ENCODE measurements at regions not wholly inside any gene's neighbourhood (a gene's known extent, or its start where the extent isn't known, plus 50 kb on each side); places are given as distances from the start of the nearest gene placed in this dataset.

DNA sequence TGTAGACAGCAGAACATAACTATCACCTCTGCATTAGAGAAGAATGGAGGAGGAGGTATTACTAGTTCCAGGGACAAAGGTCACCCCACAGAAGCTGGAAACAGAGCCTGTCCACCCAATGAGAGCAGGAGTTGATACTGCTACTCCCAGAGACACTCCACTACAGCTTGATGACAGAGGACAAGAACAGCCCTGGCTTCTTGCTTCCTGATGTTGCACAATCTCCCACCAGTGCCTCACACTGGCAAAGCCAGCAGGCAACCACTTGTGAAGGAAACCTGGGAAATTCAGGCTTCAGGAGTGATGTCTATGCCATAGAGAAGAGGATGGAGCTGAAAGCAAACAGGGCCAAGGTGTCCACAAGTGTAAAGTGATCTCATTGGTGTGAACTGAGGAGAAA lies 78.0 kb upstream of the POU1F1 start:
- BruUV-seq (replicated peaks), result no TSS peak
- Histone ChIP-seq H3K4me3 (ENCODE audit: low read depth, low read length, poor library complexity, severe bottlenecking) (no peak overlapping the region), H3K36me3 (ENCODE audit: insufficient read depth, low read length, poor library complexity, severe bottlenecking) (no peaks in the 10 kb centered on the region), H3K4me1 (ENCODE audit: insufficient read depth, low read length, poor library complexity, severe bottlenecking) (peaks cover 14% of the 10 kb centered on the region), H3K27me3 (replicated peaks; ENCODE audit: insufficient read depth, low read depth, low read length, poor library complexity) (no peaks in the 10 kb centered on the region), H3K9me3 (ENCODE audit: low read depth, low read length, poor library complexity, severe bottlenecking) (no peaks in the 10 kb centered on the region), H3K27ac (ENCODE audit: low read depth, low read length, poor library complexity, severe bottlenecking) (no peak overlapping the region)
- ChIA-PET POLR2A (ENCODE audit: low non-redundant PET) (no interaction called here), CTCF (no interaction called here)
- no peak for TF ChIP-seq EZH2 (IDR thresholded peaks at IDR 0.05; ENCODE audit: borderline replicate concordance, low read depth, low read length, poor library complexity, severe bottlenecking)
- TF ChIP-seq, protein P1, sequence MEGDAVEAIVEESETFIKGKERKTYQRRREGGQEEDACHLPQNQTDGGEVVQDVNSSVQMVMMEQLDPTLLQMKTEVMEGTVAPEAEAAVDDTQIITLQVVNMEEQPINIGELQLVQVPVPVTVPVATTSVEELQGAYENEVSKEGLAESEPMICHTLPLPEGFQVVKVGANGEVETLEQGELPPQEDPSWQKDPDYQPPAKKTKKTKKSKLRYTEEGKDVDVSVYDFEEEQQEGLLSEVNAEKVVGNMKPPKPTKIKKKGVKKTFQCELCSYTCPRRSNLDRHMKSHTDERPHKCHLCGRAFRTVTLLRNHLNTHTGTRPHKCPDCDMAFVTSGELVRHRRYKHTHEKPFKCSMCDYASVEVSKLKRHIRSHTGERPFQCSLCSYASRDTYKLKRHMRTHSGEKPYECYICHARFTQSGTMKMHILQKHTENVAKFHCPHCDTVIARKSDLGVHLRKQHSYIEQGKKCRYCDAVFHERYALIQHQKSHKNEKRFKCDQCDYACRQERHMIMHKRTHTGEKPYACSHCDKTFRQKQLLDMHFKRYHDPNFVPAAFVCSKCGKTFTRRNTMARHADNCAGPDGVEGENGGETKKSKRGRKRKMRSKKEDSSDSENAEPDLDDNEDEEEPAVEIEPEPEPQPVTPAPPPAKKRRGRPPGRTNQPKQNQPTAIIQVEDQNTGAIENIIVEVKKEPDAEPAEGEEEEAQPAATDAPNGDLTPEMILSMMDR (conservative IDR thresholded peaks at IDR 0.05; ENCODE audit: low read depth, low read length), result no peak
- no peak for DNase-seq (ENCODE audit: low spot score)
- intact Hi-C loops (cut with micrococcal nuclease; ENCODE audit: unreplicated experiment), result loop anchor here (5.0 to 10.0 kb wide), 2 partner anchors 193 to 440 kb away; partner anchors contain the start of gene HTR1F

DNA sequence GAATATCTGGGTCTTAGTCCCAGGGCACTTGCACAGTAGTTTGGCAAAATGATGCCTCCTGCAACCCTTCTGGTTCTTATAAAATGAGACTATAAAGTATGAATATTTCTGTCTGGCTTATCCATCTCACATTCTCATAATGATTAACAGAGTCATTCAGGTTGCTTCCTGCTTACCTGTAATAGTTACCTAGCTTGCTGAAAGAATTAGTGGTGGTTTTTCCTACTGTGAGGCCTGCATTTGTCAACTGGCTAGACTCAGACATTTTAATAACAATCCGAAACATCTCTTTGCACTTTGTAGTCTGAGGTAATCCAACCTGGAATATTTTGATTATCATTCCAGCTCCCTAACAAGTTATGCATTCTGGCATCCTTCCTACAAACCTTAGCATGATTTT lies 75.6 kb upstream of the POU1F1 start:
- intact Hi-C loops (cut with micrococcal nuclease; ENCODE audit: unreplicated experiment), result loop anchor here (2.0 to 10.0 kb wide), 3 partner anchors 153 to 443 kb away; partner anchors contain the start of gene HTR1F
- POLR2A ChIA-PET (ENCODE audit: low non-redundant PET), result no interaction called here
- no peak overlapping the region for H3K4me3 ChIP-seq (ENCODE audit: low read depth, low read length, poor library complexity, severe bottlenecking)
- H3K27ac ChIP-seq (ENCODE audit: low read depth, low read length, poor library complexity, severe bottlenecking), result no peak overlapping the region
- CTCF ChIA-PET, result no interaction called here
- H3K27me3 ChIP-seq (replicated peaks; ENCODE audit: insufficient read depth, low read depth, low read length, poor library complexity), result no peaks in the 10 kb centered on the region
- TF ChIP-seq, protein P1 (conservative IDR thresholded peaks at IDR 0.05; ENCODE audit: low read depth, low read length), result no peak
- no peak for TF ChIP-seq EZH2 (IDR thresholded peaks at IDR 0.05; ENCODE audit: borderline replicate concordance, low read depth, low read length, poor library complexity, severe bottlenecking)
- no peak for DNase-seq (ENCODE audit: low spot score)
- H3K4me1 ChIP-seq (ENCODE audit: insufficient read depth, low read length, poor library complexity, severe bottlenecking), result peaks cover 19% of the 10 kb centered on the region
- no peaks in the 10 kb centered on the region for H3K9me3 ChIP-seq (ENCODE audit: low read depth, low read length, poor library complexity, severe bottlenecking)
- BruUV-seq (replicated peaks), result no TSS peak
- no peaks in the 10 kb centered on the region for H3K36me3 ChIP-seq (ENCODE audit: insufficient read depth, low read length, poor library complexity, severe bottlenecking)

DNA sequence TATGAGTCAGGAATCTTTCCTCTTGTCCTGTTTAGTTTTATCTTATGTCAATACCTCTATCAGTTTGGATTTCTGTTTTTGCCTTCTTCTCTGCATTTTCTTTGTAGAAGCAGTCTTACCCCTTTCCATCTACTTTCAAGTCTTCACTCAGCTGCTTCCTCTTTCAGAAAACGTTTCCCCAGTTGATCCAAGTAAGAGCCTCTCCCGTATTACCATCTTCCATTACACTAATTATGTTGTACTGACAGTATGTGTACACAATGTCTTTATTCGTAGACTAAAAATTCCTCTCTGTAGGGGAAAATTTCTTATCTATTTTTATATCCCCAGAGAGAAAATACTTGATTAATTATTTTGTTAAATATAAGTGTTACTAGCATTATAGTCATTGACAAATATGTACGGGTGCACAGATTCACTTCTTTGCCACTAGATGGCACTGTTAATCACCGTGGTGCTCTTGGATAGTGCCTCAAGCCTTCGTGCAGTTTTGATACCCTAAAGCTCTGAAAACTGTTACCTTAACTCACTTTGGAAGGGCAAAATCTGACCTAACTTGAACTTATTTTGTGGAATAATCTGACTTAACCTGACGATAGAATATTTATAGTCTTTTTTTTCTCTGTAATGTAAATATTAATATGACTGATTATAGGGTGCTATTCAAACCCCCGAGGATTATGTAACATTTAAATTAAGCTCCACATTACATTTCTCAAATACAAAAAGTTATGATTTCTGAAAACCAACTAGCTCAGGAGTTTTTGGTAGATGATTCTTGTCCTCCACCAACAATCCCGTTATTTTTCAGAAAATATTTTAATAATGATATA lies 74.2 kb upstream of the POU1F1 start:
- DNase-seq (ENCODE audit: low spot score), result peak; percentile 79
- Histone ChIP-seq H3K4me3 (ENCODE audit: low read depth, low read length, poor library complexity, severe bottlenecking) (no peak overlapping the region), H3K27ac (ENCODE audit: low read depth, low read length, poor library complexity, severe bottlenecking) (peak overlapping the region; percentile 50), H3K4me1 (ENCODE audit: insufficient read depth, low read length, poor library complexity, severe bottlenecking) (peaks cover 19% of the 10 kb centered on the region), H3K36me3 (ENCODE audit: insufficient read depth, low read length, poor library complexity, severe bottlenecking) (no peaks in the 10 kb centered on the region), H3K9me3 (ENCODE audit: low read depth, low read length, poor library complexity, severe bottlenecking) (no peaks in the 10 kb centered on the region), H3K27me3 (replicated peaks; ENCODE audit: insufficient read depth, low read depth, low read length, poor library complexity) (no peaks in the 10 kb centered on the region)
- no TSS peak for BruUV-seq (replicated peaks)
- intact Hi-C loops (cut with micrococcal nuclease; ENCODE audit: unreplicated experiment), result loop anchor here (1.0 to 10.0 kb wide), 4 partner anchors 154 to 653 kb away; partner anchors contain the start of gene HTR1F
- no peak for TF ChIP-seq EZH2 (IDR thresholded peaks at IDR 0.05; ENCODE audit: borderline replicate concordance, low read depth, low read length, poor library complexity, severe bottlenecking)
- TF ChIP-seq, protein P1 (conservative IDR thresholded peaks at IDR 0.05; ENCODE audit: low read depth, low read length), result peak; percentile 96
- CTCF ChIA-PET, result interaction anchor here (0.6 to 1.4 kb wide), 5 partner anchors 10 to 829 kb away, joined by 3 to 11 read pairs (median 3); no protein-coding TSS in a partner anchor
- POLR2A ChIA-PET (ENCODE audit: low non-redundant PET), result interaction anchor here (0.7 kb wide), 1 partner anchor 197 kb away, joined by 3 read pairs; no protein-coding TSS in a partner anchor
